OCI-LY3 (cell line): ENCODE measurements at regions not wholly inside any gene's neighbourhood (a gene's known extent, or its start where the extent isn't known, plus 50 kb on each side); places are given as distances from the start of the nearest gene placed in this dataset.
"Not testable (repeated sequence)": the region's sequence is repeated elsewhere in the genome, so short reads cannot be mapped to it uniquely, and the experiment has no call there.

Source experiments
- EZH2phosphoT487 ChIP-seq: fragments of 200-600 bp; shearing (Covaris generic); IDR thresholded peaks from 2 replicates; pipeline ENCODE4 v1.6.1; 2018; ENCODE audit warnings: antibody characterized with exemption, mixed run types, low read depth
- TF ChIP-seq, protein P1 (sequence below): fragments of 200-600, 300-600 bp; sonication (generic); IDR thresholded peaks from 2 replicates; pipeline ENCODE4 v1.5.1; 2014; ENCODE audit warnings: antibody characterized with exemption, low read length, low read depth

DNA sequence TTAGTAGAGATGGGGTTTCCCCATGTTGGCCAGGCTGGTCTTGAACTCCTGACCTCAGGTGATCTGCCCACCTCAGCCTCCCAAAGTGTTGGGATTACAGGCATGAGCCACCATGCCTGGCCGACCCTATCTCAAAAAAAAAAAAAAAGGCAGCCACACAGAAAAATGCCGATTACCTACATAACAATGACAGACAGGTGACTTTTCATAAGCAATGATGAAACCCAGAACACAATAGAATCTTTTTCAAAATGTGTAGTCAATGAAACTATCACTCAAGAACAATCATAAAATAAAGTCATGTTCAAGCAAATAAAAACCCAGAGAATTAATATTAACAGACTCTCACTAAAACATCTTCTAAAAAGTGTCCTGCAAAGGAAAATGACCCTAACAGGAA is 135.6 kb upstream of the MVB12B start:
- TF ChIP-seq, protein P1, sequence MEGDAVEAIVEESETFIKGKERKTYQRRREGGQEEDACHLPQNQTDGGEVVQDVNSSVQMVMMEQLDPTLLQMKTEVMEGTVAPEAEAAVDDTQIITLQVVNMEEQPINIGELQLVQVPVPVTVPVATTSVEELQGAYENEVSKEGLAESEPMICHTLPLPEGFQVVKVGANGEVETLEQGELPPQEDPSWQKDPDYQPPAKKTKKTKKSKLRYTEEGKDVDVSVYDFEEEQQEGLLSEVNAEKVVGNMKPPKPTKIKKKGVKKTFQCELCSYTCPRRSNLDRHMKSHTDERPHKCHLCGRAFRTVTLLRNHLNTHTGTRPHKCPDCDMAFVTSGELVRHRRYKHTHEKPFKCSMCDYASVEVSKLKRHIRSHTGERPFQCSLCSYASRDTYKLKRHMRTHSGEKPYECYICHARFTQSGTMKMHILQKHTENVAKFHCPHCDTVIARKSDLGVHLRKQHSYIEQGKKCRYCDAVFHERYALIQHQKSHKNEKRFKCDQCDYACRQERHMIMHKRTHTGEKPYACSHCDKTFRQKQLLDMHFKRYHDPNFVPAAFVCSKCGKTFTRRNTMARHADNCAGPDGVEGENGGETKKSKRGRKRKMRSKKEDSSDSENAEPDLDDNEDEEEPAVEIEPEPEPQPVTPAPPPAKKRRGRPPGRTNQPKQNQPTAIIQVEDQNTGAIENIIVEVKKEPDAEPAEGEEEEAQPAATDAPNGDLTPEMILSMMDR: not testable (repeated sequence)
- TF ChIP-seq EZH2phosphoT487: not testable (repeated sequence)
